ENCODE measurements at regions not wholly inside any gene's neighbourhood (a gene's known extent, or its start where the extent isn't known, plus 50 kb on each side); places are given as distances from the start of the nearest gene placed in this dataset.
"Not testable (repeated sequence)": the region's sequence is repeated elsewhere in the genome, so short reads cannot be mapped to it uniquely, and the experiment has no call there.

DNA sequence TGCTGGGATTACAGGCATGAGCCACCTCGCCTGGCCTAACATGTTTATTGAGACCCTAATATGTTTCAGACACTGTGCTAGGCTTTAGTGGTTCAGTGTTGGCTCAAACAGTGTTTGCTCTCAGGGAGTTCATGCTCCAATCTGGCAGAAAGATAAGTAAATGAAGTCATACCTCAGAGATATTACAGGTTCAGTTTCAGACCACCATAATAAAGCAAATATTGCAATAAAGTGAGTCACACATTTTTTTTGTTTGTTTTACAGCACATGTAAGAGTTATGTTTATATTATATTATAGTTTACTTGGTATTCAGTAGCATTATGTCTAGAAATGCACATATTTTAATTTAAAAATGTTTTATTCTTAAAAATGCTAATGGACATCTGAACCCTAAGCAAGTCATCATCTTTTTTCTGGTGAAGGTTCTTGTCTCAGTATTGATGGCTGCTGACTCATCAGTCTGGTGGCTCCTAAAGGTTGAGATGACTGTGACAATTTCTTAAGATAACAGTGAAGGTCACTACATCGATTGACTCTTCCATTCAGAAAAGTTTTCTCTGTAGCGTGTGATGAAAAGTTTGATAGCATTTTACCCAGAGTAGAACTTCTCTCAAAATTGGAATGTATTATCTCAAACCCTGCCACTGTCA lies 243.0 kb upstream of the ANO5 start:
- Mint-ChIP-seq H3K9me3 (no peaks in the 10 kb centered on the region), H3K4me3 (no peak overlapping the region), H3K27ac (no peak overlapping the region), H3K36me3 (ENCODE audit: low read depth) (no peaks in the 10 kb centered on the region), H3K27me3 (no peaks in the 10 kb centered on the region), H3K4me1 (no peaks in the 10 kb centered on the region)
- DNase-seq = no peak
- ATAC-seq = no peak

DNA sequence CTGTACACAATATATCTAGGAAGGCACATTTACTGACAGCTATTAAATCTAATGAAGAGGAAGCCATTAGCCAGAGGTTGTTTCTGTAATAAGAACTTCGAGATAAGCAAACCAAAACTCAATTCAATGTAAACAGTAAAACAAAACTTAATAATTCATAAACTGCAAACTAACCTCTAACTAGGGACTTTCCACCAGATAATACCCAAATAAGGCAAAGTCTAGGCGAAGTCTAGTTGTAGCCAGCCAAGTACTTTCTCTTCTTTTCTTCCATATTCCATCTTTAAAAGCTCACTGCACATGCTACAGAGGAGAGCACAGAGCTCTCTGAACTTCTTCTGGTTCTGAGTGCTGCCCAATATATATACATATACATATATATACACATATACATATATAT lies 229.9 kb upstream of the ANO5 start:
- peaks cover 7% of the 10 kb centered on the region for H3K9me3 Mint-ChIP-seq
- ATAC-seq = no peak
- H3K4me1 Mint-ChIP-seq = no peaks in the 10 kb centered on the region
- no peak overlapping the region for H3K4me3 Mint-ChIP-seq
- H3K27me3 Mint-ChIP-seq = no peaks in the 10 kb centered on the region
- no peak overlapping the region for H3K27ac Mint-ChIP-seq
- DNase-seq = no peak
- H3K36me3 Mint-ChIP-seq (ENCODE audit: low read depth) = no peaks in the 10 kb centered on the region

DNA sequence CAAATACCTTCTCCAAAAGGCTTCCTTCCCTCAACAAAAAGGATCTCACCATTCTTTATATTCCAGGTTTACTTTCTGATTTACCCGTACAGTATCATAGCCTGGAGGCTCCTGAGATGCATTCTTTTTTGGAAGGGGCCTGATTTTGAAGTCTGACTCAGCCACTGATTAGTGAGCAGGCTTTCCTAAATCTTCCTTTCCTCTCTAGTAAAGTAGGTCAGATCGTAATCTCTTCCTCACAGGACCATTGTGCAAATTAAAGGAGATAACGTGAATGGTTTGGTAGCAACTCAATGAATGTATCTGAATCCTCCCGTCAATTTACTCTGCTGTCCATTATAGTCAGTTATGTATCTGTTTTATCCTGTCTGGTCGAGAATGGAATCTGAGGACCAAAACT lies 227.7 kb upstream of the ANO5 start:
- H3K36me3 Mint-ChIP-seq (ENCODE audit: low read depth) = no peaks in the 10 kb centered on the region
- no peak overlapping the region for H3K27ac Mint-ChIP-seq
- H3K9me3 Mint-ChIP-seq = no peaks in the 10 kb centered on the region
- DNase-seq (no peak), ATAC-seq (no peak)
- H3K4me1 Mint-ChIP-seq = no peaks in the 10 kb centered on the region
- no peaks in the 10 kb centered on the region for H3K27me3 Mint-ChIP-seq
- H3K4me3 Mint-ChIP-seq = no peak overlapping the region

DNA sequence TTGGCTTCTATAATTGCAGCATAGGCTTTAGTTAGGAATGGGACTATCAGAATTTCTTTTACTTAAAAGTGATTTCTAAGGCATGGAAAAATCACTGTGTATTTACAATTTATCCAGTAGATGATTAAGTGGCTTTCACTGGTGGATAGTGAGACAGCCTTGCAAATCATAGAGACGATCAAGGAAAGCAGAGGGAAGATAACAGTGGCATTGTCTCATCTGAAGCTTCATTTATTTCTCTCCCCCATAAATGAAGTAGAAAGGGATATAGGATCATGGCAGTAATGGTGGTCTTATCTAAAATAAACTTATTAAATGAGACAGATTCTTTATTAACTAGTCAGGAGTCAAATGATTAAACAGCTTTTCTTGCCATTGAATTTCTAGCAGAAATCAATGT lies 224.2 kb upstream of the ANO5 start:
- H3K36me3 Mint-ChIP-seq (ENCODE audit: low read depth) = no peaks in the 10 kb centered on the region
- H3K27ac Mint-ChIP-seq = no peak overlapping the region
- H3K4me1 Mint-ChIP-seq = no peaks in the 10 kb centered on the region
- DNase-seq (no peak), ATAC-seq (no peak)
- H3K27me3 Mint-ChIP-seq = no peaks in the 10 kb centered on the region
- H3K4me3 Mint-ChIP-seq = no peak overlapping the region
- H3K9me3 Mint-ChIP-seq = peaks cover 4% of the 10 kb centered on the region

DNA sequence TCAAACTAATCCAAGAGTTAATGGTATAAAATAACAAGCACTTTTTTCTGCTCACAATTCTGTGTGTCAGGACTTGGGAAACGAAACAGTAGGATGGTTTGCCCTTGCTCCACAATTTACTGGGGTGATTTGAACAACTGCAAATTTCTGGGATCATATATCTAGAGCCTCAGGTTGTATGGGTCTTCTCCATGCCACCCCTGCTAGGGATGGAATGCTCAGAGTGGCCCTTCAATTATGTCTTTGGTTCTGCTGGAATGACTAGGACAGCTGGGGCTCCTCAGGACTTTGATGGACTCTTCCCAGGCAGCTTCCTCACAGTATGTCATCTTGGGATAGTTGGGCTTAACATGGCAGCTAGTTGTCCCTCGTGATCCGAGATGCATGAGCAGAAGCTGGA lies 223.0 kb upstream of the ANO5 start:
- Mint-ChIP-seq H3K4me3 (no peak overlapping the region), H3K27me3 (no peaks in the 10 kb centered on the region), H3K36me3 (ENCODE audit: low read depth) (no peaks in the 10 kb centered on the region), H3K4me1 (no peaks in the 10 kb centered on the region), H3K9me3 (peaks cover 4% of the 10 kb centered on the region), H3K27ac (no peak overlapping the region)
- ATAC-seq = no peak
- DNase-seq = no peak

DNA sequence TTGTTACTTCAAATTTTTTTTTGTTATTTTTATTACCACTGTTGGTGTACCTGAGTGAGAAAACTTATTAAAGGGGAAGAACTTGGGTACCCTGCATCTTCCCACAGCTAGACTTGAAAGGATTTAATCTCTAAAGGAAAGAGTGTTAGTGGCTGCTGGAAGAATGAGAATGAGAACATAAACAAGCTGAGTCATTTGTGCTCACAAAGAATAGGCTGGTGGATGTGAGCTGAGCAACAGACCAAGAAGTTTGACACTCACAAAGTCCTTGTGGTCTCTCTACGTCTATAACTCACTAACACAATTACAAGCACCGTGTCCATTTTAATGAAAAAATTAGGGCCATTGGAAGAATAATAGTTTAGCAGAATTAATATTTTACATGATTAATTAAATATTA lies 217.6 kb upstream of the ANO5 start:
- ATAC-seq (no peak), DNase-seq (no peak)
- no peaks in the 10 kb centered on the region for H3K4me1 Mint-ChIP-seq
- no peaks in the 10 kb centered on the region for H3K27me3 Mint-ChIP-seq
- H3K36me3 Mint-ChIP-seq (ENCODE audit: low read depth) = no peaks in the 10 kb centered on the region
- no peak overlapping the region for H3K27ac Mint-ChIP-seq
- H3K9me3 Mint-ChIP-seq = peaks cover 4% of the 10 kb centered on the region
- H3K4me3 Mint-ChIP-seq = no peak overlapping the region

DNA sequence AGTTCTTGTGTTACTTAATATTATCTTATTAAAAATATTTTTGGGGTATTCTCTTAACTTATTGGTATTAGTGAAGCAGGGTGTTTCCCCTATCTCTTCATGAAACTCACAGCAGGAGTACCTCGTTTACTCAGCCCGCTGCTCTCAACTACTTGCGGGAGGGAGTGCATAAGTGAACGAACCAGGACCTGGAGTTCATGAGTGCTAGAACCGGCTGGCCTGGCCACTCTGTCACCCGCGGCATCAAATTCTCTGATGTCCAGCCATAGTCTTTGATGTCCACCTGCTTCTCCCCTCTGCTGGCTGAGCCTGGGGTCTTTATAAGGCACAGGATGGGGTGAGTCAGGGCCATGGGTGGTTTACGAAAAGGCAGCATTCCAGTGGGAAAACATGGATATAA lies 216.7 kb upstream of the ANO5 start:
- Mint-ChIP-seq H3K27ac (no peak overlapping the region), H3K9me3 (peaks cover 4% of the 10 kb centered on the region), H3K4me1 (no peaks in the 10 kb centered on the region), H3K36me3 (ENCODE audit: low read depth) (no peaks in the 10 kb centered on the region), H3K27me3 (no peaks in the 10 kb centered on the region), H3K4me3 (no peak overlapping the region)
- ATAC-seq (no peak), DNase-seq (no peak)

DNA sequence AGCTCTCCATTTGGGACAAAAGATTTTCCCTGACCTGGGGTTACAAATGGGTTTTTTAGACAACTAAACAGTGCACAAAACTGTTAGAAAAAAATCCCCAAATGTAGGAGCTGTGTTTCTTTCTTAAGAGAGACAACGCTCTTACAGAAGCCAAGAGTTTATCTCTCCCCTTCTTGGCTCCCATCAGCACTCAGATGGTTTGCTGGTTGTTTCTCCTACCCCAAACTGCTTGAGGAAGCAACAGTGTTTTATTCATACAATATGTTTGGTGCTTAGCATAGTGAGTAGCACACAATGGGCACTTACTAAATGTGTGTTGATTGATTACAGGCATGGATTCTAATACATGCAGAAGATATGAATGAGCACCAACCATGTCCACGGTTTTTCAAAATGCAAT lies 209.5 kb upstream of the ANO5 start:
- DNase-seq = no peak
- Mint-ChIP-seq H3K9me3 (no peaks in the 10 kb centered on the region), H3K27ac (no peak overlapping the region), H3K27me3 (no peaks in the 10 kb centered on the region), H3K4me1 (no peaks in the 10 kb centered on the region), H3K4me3 (no peak overlapping the region), H3K36me3 (ENCODE audit: low read depth) (no peaks in the 10 kb centered on the region)
- no peak for ATAC-seq

DNA sequence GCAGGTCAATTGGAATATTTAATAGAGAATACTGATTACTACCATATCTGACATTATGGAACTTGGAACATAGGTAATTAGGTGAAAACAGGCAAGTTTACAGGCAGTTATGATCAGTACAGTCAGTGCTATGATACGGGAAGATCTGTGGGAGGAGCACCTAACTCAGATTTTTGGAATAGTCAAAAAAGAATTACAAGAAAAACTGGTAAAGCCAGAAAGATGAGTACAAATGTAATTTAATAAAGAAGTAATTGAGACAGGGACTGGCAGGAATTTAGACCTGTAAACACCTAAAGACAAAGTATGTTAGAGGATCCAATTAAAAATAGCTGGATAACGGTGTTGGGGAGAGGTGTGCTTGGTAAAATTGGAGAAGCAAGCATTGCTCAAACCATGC lies 206.5 kb upstream of the ANO5 start:
- Mint-ChIP-seq H3K4me1 (no peaks in the 10 kb centered on the region), H3K9me3 (no peaks in the 10 kb centered on the region), H3K27ac (no peak overlapping the region), H3K4me3 (no peak overlapping the region), H3K36me3 (ENCODE audit: low read depth) (no peaks in the 10 kb centered on the region), H3K27me3 (no peaks in the 10 kb centered on the region)
- no peak for DNase-seq
- ATAC-seq = no peak

DNA sequence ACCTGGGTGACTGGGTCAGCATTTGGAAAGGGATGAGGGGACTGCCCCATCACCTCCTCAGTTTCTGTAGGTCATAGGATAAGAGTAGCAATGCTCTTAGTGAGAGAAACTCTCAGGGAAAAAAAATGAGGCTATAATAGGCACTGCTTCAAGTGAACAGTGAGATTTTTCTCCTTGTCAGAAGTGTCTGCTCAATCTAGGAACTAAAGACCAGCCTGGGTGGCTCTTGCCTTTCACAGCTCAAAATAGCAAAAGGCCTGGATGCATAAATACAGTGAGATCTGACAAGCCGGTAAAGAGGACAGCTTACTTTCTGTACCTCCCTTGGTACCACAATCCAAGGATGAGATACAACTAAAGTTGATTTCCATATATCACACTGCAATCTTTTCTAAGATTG lies 205.6 kb upstream of the ANO5 start:
- no peaks in the 10 kb centered on the region for H3K27me3 Mint-ChIP-seq
- H3K4me3 Mint-ChIP-seq = no peak overlapping the region
- DNase-seq (no peak), ATAC-seq (no peak)
- no peak overlapping the region for H3K27ac Mint-ChIP-seq
- H3K4me1 Mint-ChIP-seq = no peaks in the 10 kb centered on the region
- no peaks in the 10 kb centered on the region for H3K36me3 Mint-ChIP-seq (ENCODE audit: low read depth)
- H3K9me3 Mint-ChIP-seq = no peaks in the 10 kb centered on the region

DNA sequence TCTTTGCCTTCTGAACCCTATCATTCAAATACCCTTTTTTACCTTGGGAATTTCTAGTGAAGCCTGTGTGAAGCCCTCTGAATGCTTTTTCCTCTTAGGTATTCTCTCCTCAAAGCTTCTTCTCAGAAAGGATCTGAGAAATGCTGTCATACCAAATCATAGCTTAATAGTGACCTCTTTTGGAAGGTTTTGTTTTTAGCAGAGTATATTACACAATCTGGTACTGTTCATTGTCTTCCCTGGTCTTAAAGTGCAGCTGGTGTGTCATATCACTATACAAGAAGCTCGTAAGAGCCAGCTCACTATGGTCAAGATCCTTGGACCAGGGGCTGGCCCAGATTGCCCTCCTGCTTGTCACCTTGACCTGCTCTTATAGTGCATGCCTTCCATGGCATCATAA lies 204.4 kb upstream of the ANO5 start:
- DNase-seq (no peak), ATAC-seq (no peak)
- no peaks in the 10 kb centered on the region for H3K27me3 Mint-ChIP-seq
- H3K9me3 Mint-ChIP-seq = no peaks in the 10 kb centered on the region
- H3K36me3 Mint-ChIP-seq (ENCODE audit: low read depth) = no peaks in the 10 kb centered on the region
- H3K27ac Mint-ChIP-seq = no peak overlapping the region
- no peaks in the 10 kb centered on the region for H3K4me1 Mint-ChIP-seq
- no peak overlapping the region for H3K4me3 Mint-ChIP-seq

DNA sequence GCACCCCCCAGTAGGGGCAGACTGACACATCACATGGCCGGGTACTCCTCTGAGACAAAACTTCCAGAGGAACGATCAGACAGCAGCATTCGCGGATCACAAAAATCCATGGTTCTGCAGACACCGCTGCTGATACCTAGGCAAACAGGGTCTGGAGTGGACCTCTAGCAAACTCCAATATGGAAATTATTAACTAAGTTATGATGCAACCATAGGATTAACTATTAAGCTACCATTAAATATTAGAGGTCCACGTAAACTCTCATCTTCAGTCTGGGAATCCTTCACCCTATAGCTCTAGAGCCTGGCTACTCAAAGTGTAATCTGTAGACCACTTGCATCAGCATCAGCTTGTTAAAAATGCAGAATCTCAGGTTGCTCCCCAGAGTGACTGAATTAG lies 191.1 kb upstream of the ANO5 start:
- DNase-seq; H3K27ac Mint-ChIP-seq; H3K27me3 Mint-ChIP-seq; H3K4me1 Mint-ChIP-seq; ATAC-seq; H3K4me3 Mint-ChIP-seq; H3K9me3 Mint-ChIP-seq; H3K36me3 Mint-ChIP-seq (ENCODE audit: low read depth): not testable (repeated sequence)

DNA sequence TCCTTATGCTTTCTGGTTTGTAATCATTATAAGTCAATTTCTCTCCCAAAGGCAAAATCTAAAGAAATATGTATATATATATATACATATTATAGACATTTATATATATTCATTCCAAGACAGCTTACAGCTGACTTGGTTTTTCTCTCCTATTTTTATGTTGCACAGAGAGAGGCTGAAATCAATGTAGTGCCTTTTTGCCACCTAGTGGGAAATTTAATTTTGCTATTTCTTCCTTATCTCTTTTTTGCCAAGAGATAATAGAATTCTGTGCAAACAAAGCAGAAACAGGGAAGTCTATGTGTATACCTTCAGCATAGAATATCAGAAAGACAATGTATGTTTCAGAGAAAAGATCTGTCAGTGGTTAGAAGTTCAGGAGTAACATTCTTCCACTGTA lies 186.0 kb upstream of the ANO5 start:
- DNase-seq (no peak), ATAC-seq (no peak)
- Mint-ChIP-seq H3K27ac (no peak overlapping the region), H3K4me3 (no peak overlapping the region), H3K4me1 (no peaks in the 10 kb centered on the region), H3K36me3 (ENCODE audit: low read depth) (no peaks in the 10 kb centered on the region), H3K9me3 (peaks cover 18% of the 10 kb centered on the region), H3K27me3 (no peaks in the 10 kb centered on the region)

DNA sequence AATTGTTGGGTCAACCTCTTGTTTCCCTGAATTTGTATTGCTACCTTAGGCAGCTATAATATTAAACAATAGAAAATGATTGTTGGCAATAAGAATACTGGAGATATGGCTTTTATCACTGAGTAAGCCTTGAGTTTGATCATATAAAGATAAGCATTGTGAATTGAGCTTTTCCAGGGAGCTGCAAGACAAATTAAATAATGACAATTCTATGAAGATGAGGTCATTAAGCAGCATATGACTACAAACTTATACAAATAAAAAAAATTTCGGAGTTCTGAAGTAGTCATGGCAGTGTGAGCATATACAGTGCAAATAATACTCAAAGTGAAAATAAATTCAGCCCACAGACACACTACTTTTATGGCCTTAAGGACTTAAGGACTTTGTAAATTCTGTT lies 161.1 kb upstream of the ANO5 start:
- no peaks in the 10 kb centered on the region for H3K27me3 Mint-ChIP-seq
- no peaks in the 10 kb centered on the region for H3K4me1 Mint-ChIP-seq
- no peaks in the 10 kb centered on the region for H3K36me3 Mint-ChIP-seq (ENCODE audit: low read depth)
- no peak for DNase-seq
- no peak for ATAC-seq
- no peak overlapping the region for H3K4me3 Mint-ChIP-seq
- no peak overlapping the region for H3K27ac Mint-ChIP-seq
- peaks cover 13% of the 10 kb centered on the region for H3K9me3 Mint-ChIP-seq

DNA sequence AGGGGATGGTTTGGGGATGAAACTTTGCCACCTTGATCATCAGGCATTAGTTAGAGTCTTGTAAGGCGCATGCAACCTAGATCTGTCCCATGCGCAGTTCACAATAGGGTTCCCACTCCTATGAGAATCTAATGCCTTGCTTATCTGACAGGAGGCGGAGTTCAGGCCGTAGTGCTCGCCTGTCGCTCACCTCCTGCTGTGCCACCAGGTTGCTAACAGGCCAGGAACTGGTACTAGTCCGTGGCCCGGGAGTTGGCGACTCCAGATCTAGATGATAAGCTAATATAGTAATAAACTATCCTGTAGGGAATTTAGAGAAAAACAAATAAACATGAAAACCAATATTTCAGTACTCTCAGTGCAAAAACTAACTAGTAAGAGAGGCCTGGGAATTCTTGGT lies 155.4 kb upstream of the ANO5 start:
- Mint-ChIP-seq H3K9me3 (no peaks in the 10 kb centered on the region), H3K4me1 (no peaks in the 10 kb centered on the region), H3K27me3 (no peaks in the 10 kb centered on the region), H3K36me3 (ENCODE audit: low read depth) (no peaks in the 10 kb centered on the region), H3K4me3 (no peak overlapping the region), H3K27ac (no peak overlapping the region)
- ATAC-seq = no peak
- no peak for DNase-seq

DNA sequence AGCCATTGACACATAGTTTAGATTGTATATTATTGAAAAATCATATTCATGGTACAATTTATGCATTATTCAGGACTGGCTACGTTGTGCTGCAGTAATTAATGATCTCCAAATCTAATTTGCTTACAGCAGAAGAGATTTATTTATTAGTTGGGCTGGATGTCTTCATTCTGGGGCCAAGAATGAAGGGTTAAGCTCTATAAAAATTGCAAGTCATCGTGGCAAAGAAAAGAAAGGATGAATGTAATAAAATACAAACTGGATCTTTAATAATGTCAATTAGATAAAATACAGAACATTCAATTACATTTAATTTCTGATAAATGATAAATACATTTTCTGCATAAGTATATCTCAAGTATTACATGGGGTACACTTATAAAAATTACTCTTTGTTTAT lies 151.8 kb upstream of the ANO5 start:
- Mint-ChIP-seq H3K4me1 (no peaks in the 10 kb centered on the region), H3K27me3 (no peaks in the 10 kb centered on the region), H3K27ac (no peak overlapping the region), H3K9me3 (no peaks in the 10 kb centered on the region), H3K4me3 (no peak overlapping the region), H3K36me3 (ENCODE audit: low read depth) (no peaks in the 10 kb centered on the region)
- DNase-seq (no peak), ATAC-seq (no peak)

Measured in activated naive CD8-positive, alpha-beta T cell treated with anti-CD3 and anti-CD28 coated beads, Interleukin-2, amount 50 U/mL, for 24 hours (primary cell).